ENCODE measurements at regions not wholly inside any gene's neighbourhood (a gene's known extent, or its start where the extent isn't known, plus 50 kb on each side); places are given as distances from the start of the nearest gene placed in this dataset.

DNA sequence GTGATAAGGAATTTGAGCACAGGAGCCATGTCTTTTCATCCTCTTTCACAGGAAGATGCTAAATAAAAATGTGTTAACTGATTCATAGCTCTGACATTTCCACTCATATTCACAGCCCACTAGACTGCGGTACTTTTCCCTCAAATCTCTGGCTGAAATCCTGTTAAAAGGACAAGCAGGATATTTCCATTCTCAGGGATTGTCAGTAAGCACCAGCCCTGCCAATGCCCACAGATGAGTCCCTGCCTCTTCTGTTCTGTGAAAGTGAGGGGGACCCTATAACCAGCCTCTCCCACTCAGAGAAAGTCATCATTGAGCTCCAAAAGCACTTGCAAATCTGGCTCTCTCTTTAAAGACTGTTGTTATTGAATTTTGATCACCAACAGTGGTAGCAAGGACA lies 440.5 kb downstream of the SETBP1 start:
- no peak for TF ChIP-seq CTCF (IDR thresholded peaks at IDR 0.05)
- no peak for TF ChIP-seq EZH2phosphoT487 (IDR thresholded peaks at IDR 0.05)
